Choroid plexus epithelial cell (primary cell): ENCODE measurements at regions not wholly inside any gene's neighbourhood (a gene's known extent, or its start where the extent isn't known, plus 50 kb on each side); places are given as distances from the start of the nearest gene placed in this dataset.

Experiments used
- DNase-seq: peaks from one replicate; pipeline ENCODE4 v3.0.0-alpha.2; 2010; ENCODE audit warnings: low read depth
- H3K4me3 ChIP-seq: 2 replicates; pipeline ENCODE4 v1.5.1; 2011; ENCODE audit warnings: low read depth, mild to moderate bottlenecking, control low read depth, low read length, moderate library complexity
- TF ChIP-seq, protein P1 (sequence below): conservative IDR thresholded peaks from 2 replicates; pipeline ENCODE4 v1.5.1; 2011; ENCODE audit warnings: low read depth, mild to moderate bottlenecking, control low read depth, inconsistent platforms, low read length, moderate library complexity

- DNase-seq: no peak
- H3K4me3 ChIP-seq: no peak overlapping the region
- TF ChIP-seq, protein P1, sequence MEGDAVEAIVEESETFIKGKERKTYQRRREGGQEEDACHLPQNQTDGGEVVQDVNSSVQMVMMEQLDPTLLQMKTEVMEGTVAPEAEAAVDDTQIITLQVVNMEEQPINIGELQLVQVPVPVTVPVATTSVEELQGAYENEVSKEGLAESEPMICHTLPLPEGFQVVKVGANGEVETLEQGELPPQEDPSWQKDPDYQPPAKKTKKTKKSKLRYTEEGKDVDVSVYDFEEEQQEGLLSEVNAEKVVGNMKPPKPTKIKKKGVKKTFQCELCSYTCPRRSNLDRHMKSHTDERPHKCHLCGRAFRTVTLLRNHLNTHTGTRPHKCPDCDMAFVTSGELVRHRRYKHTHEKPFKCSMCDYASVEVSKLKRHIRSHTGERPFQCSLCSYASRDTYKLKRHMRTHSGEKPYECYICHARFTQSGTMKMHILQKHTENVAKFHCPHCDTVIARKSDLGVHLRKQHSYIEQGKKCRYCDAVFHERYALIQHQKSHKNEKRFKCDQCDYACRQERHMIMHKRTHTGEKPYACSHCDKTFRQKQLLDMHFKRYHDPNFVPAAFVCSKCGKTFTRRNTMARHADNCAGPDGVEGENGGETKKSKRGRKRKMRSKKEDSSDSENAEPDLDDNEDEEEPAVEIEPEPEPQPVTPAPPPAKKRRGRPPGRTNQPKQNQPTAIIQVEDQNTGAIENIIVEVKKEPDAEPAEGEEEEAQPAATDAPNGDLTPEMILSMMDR: no peak
These were observed 462.1 kb upstream of the ATP2B1 start for GRCh38 chr12:90170740-90171139.

GRCh38 chr12:90167518-90168208 is 459.0 kb upstream of the ATP2B1 start:
- TF ChIP-seq, protein P1: no peak
- DNase-seq: no peak
- no peak overlapping the region for H3K4me3 ChIP-seq

- TF ChIP-seq, protein P1: no peak
- no peak for DNase-seq
- H3K4me3 ChIP-seq: no peak overlapping the region
These were observed 458.0 kb upstream of the ATP2B1 start for GRCh38 chr12:90166671-90167070.

GRCh38 chr12:90166012-90166411 is 457.4 kb upstream of the ATP2B1 start:
- TF ChIP-seq, protein P1: no peak
- H3K4me3 ChIP-seq: no peak overlapping the region
- DNase-seq: no peak

DNA sequence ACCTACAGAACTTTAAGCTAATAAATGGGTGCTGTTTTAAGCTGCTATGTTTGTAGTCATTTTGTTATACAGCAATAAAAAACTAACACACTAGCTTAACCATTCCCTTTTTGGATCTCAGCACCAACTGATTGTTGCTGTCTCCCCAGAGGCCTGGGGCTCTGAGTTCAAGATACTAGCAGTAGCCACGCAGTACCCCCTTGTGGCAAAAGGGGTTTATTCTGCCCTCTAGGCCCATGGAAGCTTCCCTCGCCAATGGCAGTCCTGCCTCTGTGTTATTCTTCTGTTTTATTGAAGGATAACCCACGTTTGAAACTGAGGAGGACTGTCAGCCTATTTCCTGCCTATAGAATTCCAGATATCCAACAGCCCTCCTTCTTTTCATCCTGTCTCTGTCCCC is 455.3 kb upstream of the ATP2B1 start:
- no peak for DNase-seq
- no peak overlapping the region for H3K4me3 ChIP-seq
- TF ChIP-seq, protein P1: no peak

- DNase-seq: no peak
- TF ChIP-seq, protein P1: no peak
- H3K4me3 ChIP-seq: no peak overlapping the region
These were observed 445.2 kb upstream of the ATP2B1 start for GRCh38 chr12:90153827-90154226.
